Trophoblast cell (in vitro differentiated cells and primary cell): ENCODE measurements at regions not wholly inside any gene's neighbourhood (a gene's known extent, or its start where the extent isn't known, plus 50 kb on each side); places are given as distances from the start of the nearest gene placed in this dataset.

ENCODE experiments used
- DNase-seq, 2 donors: peaks; one replicate each; pipeline ENCODE4 v3.0.0-alpha.2; 2016
- H2AFZ ChIP-seq: 2 replicates; pipeline ENCODE4 v1.6.1; 2013; ENCODE audit warnings: low read length, moderate library complexity, mild to moderate bottlenecking; ENCODE audit not compliant: insufficient read depth, poor library complexity
- H2AK5ac ChIP-seq: 2 replicates; pipeline ENCODE4 v1.6.1; 2013; ENCODE audit warnings: mild to moderate bottlenecking, low read length
- H2BK120ac ChIP-seq: 2 replicates; pipeline ENCODE4 v1.6.1; 2013; ENCODE audit warnings: low read length, mild to moderate bottlenecking, moderate library complexity; ENCODE audit not compliant: insufficient read depth, poor library complexity
- H2BK12ac ChIP-seq: 2 replicates; pipeline ENCODE4 v1.6.1; 2013; ENCODE audit warnings: mild to moderate bottlenecking, low read length, moderate library complexity
- H2BK5ac ChIP-seq: 2 replicates; pipeline ENCODE4 v1.6.1; 2013; ENCODE audit warnings: low read length, low read depth, moderate library complexity, mild to moderate bottlenecking; ENCODE audit not compliant: poor library complexity
- H3K14ac ChIP-seq: 2 replicates; pipeline ENCODE4 v1.6.1; 2013; ENCODE audit warnings: mild to moderate bottlenecking, low read length
- H3K18ac ChIP-seq: 2 replicates; pipeline ENCODE4 v1.6.1; 2013; ENCODE audit warnings: mild to moderate bottlenecking, low read length
- H3K23ac ChIP-seq: 2 replicates; pipeline ENCODE4 v1.6.1; 2013; ENCODE audit warnings: low read length
- H3K27ac ChIP-seq: 2 replicates; pipeline ENCODE4 v1.5.1; 2013; ENCODE audit warnings: low read depth, mild to moderate bottlenecking, inconsistent platforms, low read length, moderate library complexity
- H3K27me3 ChIP-seq: 2 replicates; pipeline ENCODE4 v1.6.1; 2013; ENCODE audit warnings: inconsistent platforms, mild to moderate bottlenecking, low read length, moderate library complexity; ENCODE audit not compliant: insufficient read depth
- H3K36me3 ChIP-seq, 2 experiments: 1 replicate in 1 of 2; 2 replicates in 1 of 2; pipeline ENCODE4 v1.6.1; 2013; ENCODE audit warnings: low read length in 2 of 2, mild to moderate bottlenecking in 2 of 2, moderate library complexity in 1 of 2; ENCODE audit not compliant: insufficient read depth in 2 of 2, control insufficient read depth in 1 of 2
- H3K4ac ChIP-seq: 2 replicates; pipeline ENCODE4 v1.6.1; 2013; ENCODE audit warnings: low read depth, mild to moderate bottlenecking, low read length, moderate library complexity
- H3K4me1 ChIP-seq, 2 experiments: 1 replicate in 1 of 2; 2 replicates in 1 of 2; pipeline ENCODE4 v1.6.1; 2013; ENCODE audit warnings: low read length in 2 of 2, mild to moderate bottlenecking in 2 of 2, moderate library complexity in 1 of 2; ENCODE audit not compliant: insufficient read depth in 2 of 2, control insufficient read depth in 1 of 2
- H3K4me2 ChIP-seq: 2 replicates; pipeline ENCODE4 v1.6.1; 2013; ENCODE audit warnings: inconsistent platforms, mild to moderate bottlenecking, low read length, moderate library complexity
- H3K4me3 ChIP-seq: 2 replicates; pipeline ENCODE4 v1.5.1; 2013; ENCODE audit warnings: mild to moderate bottlenecking, low read depth, low read length, inconsistent platforms
- H3K79me1 ChIP-seq: one replicate; pipeline ENCODE4 v1.6.1; 2013; ENCODE audit warnings: low read length
- H3K79me2 ChIP-seq: 2 replicates; pipeline ENCODE4 v1.6.1; 2013; ENCODE audit warnings: low read length, mild to moderate bottlenecking; ENCODE audit not compliant: control insufficient read depth, insufficient read depth, poor library complexity
- H3K9ac ChIP-seq: 2 replicates; pipeline ENCODE4 v1.6.1; 2013; ENCODE audit warnings: mild to moderate bottlenecking, low read length
- H3K9me3 ChIP-seq: 2 replicates; pipeline ENCODE4 v1.6.1; 2013; ENCODE audit warnings: low read depth, mild to moderate bottlenecking, control low read depth, inconsistent platforms, low read length; ENCODE audit not compliant: insufficient read depth
- H4K12ac ChIP-seq: 2 replicates; pipeline ENCODE4 v1.6.1; 2013; ENCODE audit warnings: low read depth, mild to moderate bottlenecking, low read length, moderate library complexity
- H4K8ac ChIP-seq: 2 replicates; pipeline ENCODE4 v1.6.1; 2013; ENCODE audit warnings: low read depth, mild to moderate bottlenecking, low read length, moderate library complexity
- H4K91ac ChIP-seq: one replicate; pipeline ENCODE4 v1.6.1; 2013; ENCODE audit warnings: low read depth, mild to moderate bottlenecking, low read length, moderate library complexity
- WGBS: extraction: QIAGEN DNeasy Blood & Tissue Kit; methylation state at CpG from one replicate; pipeline ENCODE4 v1.1.7; 2013; ENCODE audit warnings: missing lambda C conversion rate; ENCODE audit not compliant: insufficient read length, insufficient coverage; ENCODE audit errors: extremely low coverage; 5-methylcytosine and 5-hydroxymethylcytosine counted together

- Histone ChIP-seq H3K9ac (no peak overlapping the region), H3K79me2 (no peaks in the 10 kb centered on the region), H3K27me3 (no peaks in the 10 kb centered on the region), H3K4me1 (peaks cover 0 to 1% of the 10 kb centered on the region in 2 experiments), H3K18ac (no peak overlapping the region), H2AFZ (no peak overlapping the region), H3K36me3 (no peaks in the 10 kb centered on the region), H3K14ac (no peak overlapping the region), H4K91ac (no peak overlapping the region), H4K8ac (no peak overlapping the region), H4K12ac (no peak overlapping the region), H2BK12ac (no peak overlapping the region), H3K4ac (no peak overlapping the region), H2BK5ac (no peak overlapping the region), H3K23ac (no peak overlapping the region), H2BK120ac (no peak overlapping the region), H2AK5ac (no peak overlapping the region), H3K4me2 (no peak overlapping the region), H3K27ac (no peak overlapping the region), H3K9me3 (no peaks in the 10 kb centered on the region), H3K79me1 (no peaks in the 10 kb centered on the region), H3K4me3 (no peak overlapping the region)
- no CpG with 5 or more reads among the region's 1 CpG for WGBS
- no peak for DNase-seq
Observed at GRCh38 chr1:118334506-118334905, 149.5 kb upstream of the SPAG17 start.

- H2BK5ac ChIP-seq: no peak overlapping the region
- H3K18ac ChIP-seq: no peak overlapping the region
- H4K8ac ChIP-seq: no peak overlapping the region
- H3K4me3 ChIP-seq: no peak overlapping the region
- H4K91ac ChIP-seq: no peak overlapping the region
- H3K14ac ChIP-seq: no peak overlapping the region
- no peak overlapping the region for H2BK120ac ChIP-seq
- H3K4me2 ChIP-seq: no peak overlapping the region
- H2AK5ac ChIP-seq: no peak overlapping the region
- no peak overlapping the region for H2AFZ ChIP-seq
- no peak overlapping the region for H3K23ac ChIP-seq
- H3K27ac ChIP-seq: no peak overlapping the region
- DNase-seq: no peak
- H4K12ac ChIP-seq: no peak overlapping the region
- no peaks in the 10 kb centered on the region for H3K4me1 ChIP-seq
- H3K27me3 ChIP-seq: no peaks in the 10 kb centered on the region
- H3K4ac ChIP-seq: no peak overlapping the region
- H3K9ac ChIP-seq: no peak overlapping the region
- WGBS: no CpG with 5 or more reads among the region's 4 CpGs
- no peaks in the 10 kb centered on the region for H3K36me3 ChIP-seq
- no peaks in the 10 kb centered on the region for H3K9me3 ChIP-seq
- no peaks in the 10 kb centered on the region for H3K79me2 ChIP-seq
- no peaks in the 10 kb centered on the region for H3K79me1 ChIP-seq
- H2BK12ac ChIP-seq: no peak overlapping the region
Observed at GRCh38 chr1:118333601-118334210, 148.7 kb upstream of the SPAG17 start.

- no peak overlapping the region for H3K4me3 ChIP-seq
- no peaks in the 10 kb centered on the region for H3K36me3 ChIP-seq
- H4K8ac ChIP-seq: no peak overlapping the region
- no peak overlapping the region for H2BK5ac ChIP-seq
- H4K91ac ChIP-seq: no peak overlapping the region
- no peak overlapping the region for H3K23ac ChIP-seq
- no peak overlapping the region for H2AFZ ChIP-seq
- H3K27ac ChIP-seq: no peak overlapping the region
- no peak overlapping the region for H2BK12ac ChIP-seq
- no peak overlapping the region for H4K12ac ChIP-seq
- H3K4me1 ChIP-seq: no peaks in the 10 kb centered on the region
- no peaks in the 10 kb centered on the region for H3K79me2 ChIP-seq
- no peaks in the 10 kb centered on the region for H3K79me1 ChIP-seq
- no peak overlapping the region for H2BK120ac ChIP-seq
- H3K4ac ChIP-seq: no peak overlapping the region
- H3K9me3 ChIP-seq: no peaks in the 10 kb centered on the region
- peak in 1 of 2 donors; percentile 63 for DNase-seq
- no CpG with 5 or more reads among the region's 6 CpGs for WGBS
- no peak overlapping the region for H3K14ac ChIP-seq
- no peaks in the 10 kb centered on the region for H3K27me3 ChIP-seq
- H3K4me2 ChIP-seq: no peak overlapping the region
- no peak overlapping the region for H3K9ac ChIP-seq
- no peak overlapping the region for H2AK5ac ChIP-seq
- no peak overlapping the region for H3K18ac ChIP-seq
Observed at GRCh38 chr1:118326960-118327629, 142.1 kb upstream of the SPAG17 start.

GRCh38 chr1:118325550-118326225 lies 140.7 kb upstream of the SPAG17 start:
- H3K4me1 ChIP-seq: no peaks in the 10 kb centered on the region
- H3K36me3 ChIP-seq: no peaks in the 10 kb centered on the region
- H4K8ac ChIP-seq: no peak overlapping the region
- H3K14ac ChIP-seq: no peak overlapping the region
- H3K4ac ChIP-seq: no peak overlapping the region
- no peak overlapping the region for H2BK5ac ChIP-seq
- no peak overlapping the region for H3K9ac ChIP-seq
- no peak overlapping the region for H2BK12ac ChIP-seq
- H4K12ac ChIP-seq: no peak overlapping the region
- peak in 1 of 2 donors; percentile 73 for DNase-seq
- no peak overlapping the region for H3K23ac ChIP-seq
- H3K79me2 ChIP-seq: no peaks in the 10 kb centered on the region
- no peaks in the 10 kb centered on the region for H3K79me1 ChIP-seq
- H3K27me3 ChIP-seq: no peaks in the 10 kb centered on the region
- no peak overlapping the region for H2BK120ac ChIP-seq
- H2AFZ ChIP-seq: no peak overlapping the region
- no peak overlapping the region for H3K4me2 ChIP-seq
- no peak overlapping the region for H2AK5ac ChIP-seq
- no peak overlapping the region for H3K18ac ChIP-seq
- no peak overlapping the region for H4K91ac ChIP-seq
- H3K9me3 ChIP-seq: no peaks in the 10 kb centered on the region
- no peak overlapping the region for H3K4me3 ChIP-seq
- no peak overlapping the region for H3K27ac ChIP-seq
